H9 (cell line): ENCODE measurements at regions not wholly inside any gene's neighbourhood (a gene's known extent, or its start where the extent isn't known, plus 50 kb on each side); places are given as distances from the start of the nearest gene placed in this dataset.

Source experiments
- DNase-seq: peaks from one replicate; pipeline ENCODE4 v3.0.0-alpha.2; 2017
- H2AFZ ChIP-seq: one replicate; pipeline ENCODE4 v1.6.1; 2013; ENCODE audit warnings: mild to moderate bottlenecking, low read length, control low read depth, moderate library complexity
- H2AK5ac ChIP-seq: 2 replicates; pipeline ENCODE4 v1.6.1; 2013; ENCODE audit warnings: low read length, control low read depth, mixed read lengths; ENCODE audit not compliant: insufficient read length
- H2BK120ac ChIP-seq: one replicate; pipeline ENCODE4 v1.6.1; 2013; ENCODE audit warnings: low read depth, mild to moderate bottlenecking, low read length, control low read depth, inconsistent platforms; ENCODE audit not compliant: poor library complexity, severe bottlenecking
- H2BK12ac ChIP-seq: 2 replicates; pipeline ENCODE4 v1.6.1; 2013; ENCODE audit warnings: low read length, control low read depth, mixed read lengths, low read depth; ENCODE audit not compliant: insufficient read length
- H2BK15ac ChIP-seq: 2 replicates; pipeline ENCODE4 v1.6.1; 2013; ENCODE audit warnings: low read depth, low read length, control low read depth
- H2BK20ac ChIP-seq: one replicate; pipeline ENCODE4 v1.6.1; 2013; ENCODE audit warnings: low read depth, mild to moderate bottlenecking, low read length, control low read depth, inconsistent platforms; ENCODE audit not compliant: poor library complexity, severe bottlenecking
- H2BK5ac ChIP-seq: 2 replicates; pipeline ENCODE4 v1.6.1; 2013; ENCODE audit warnings: low read length, control low read depth, mixed read lengths; ENCODE audit not compliant: insufficient read length
- H3K14ac ChIP-seq: 2 replicates; pipeline ENCODE4 v1.6.1; 2013; ENCODE audit warnings: low read length, control low read depth; ENCODE audit not compliant: insufficient read depth
- H3K18ac ChIP-seq: 2 replicates; pipeline ENCODE4 v1.6.1; 2013; ENCODE audit warnings: low read depth, mild to moderate bottlenecking, mixed read lengths, low read length, control low read depth; ENCODE audit not compliant: insufficient read length
- H3K23ac ChIP-seq: 2 replicates; pipeline ENCODE4 v1.6.1; 2013; ENCODE audit warnings: low read length, control low read depth, mixed read lengths, low read depth; ENCODE audit not compliant: insufficient read length
- H3K23me2 ChIP-seq: 2 replicates; pipeline ENCODE4 v1.6.1; 2013; ENCODE audit warnings: low read depth, mild to moderate bottlenecking, mixed read lengths, low read length, control low read depth; ENCODE audit not compliant: insufficient read length, poor library complexity, severe bottlenecking
- H3K27ac ChIP-seq: 2 replicates; pipeline ENCODE4 v1.5.1; 2013; ENCODE audit warnings: low read length, control low read depth, mixed read lengths, low read depth; ENCODE audit not compliant: insufficient read length
- H3K27me3 ChIP-seq: 2 replicates; pipeline ENCODE4 v1.6.1; 2013; ENCODE audit warnings: low read length, control low read depth, inconsistent platforms; ENCODE audit not compliant: insufficient read depth
- H3K4ac ChIP-seq: 2 replicates; pipeline ENCODE4 v1.6.1; 2013; ENCODE audit warnings: low read depth, mild to moderate bottlenecking, control low read depth, inconsistent platforms, low read length, moderate library complexity
- H3K4me1 ChIP-seq: 2 replicates; pipeline ENCODE4 v1.6.1; 2013; ENCODE audit warnings: low read length, control low read depth, inconsistent platforms; ENCODE audit not compliant: insufficient read depth
- H3K4me2 ChIP-seq: 2 replicates; pipeline ENCODE4 v1.6.1; 2013; ENCODE audit warnings: low read length, control low read depth, mixed read lengths; ENCODE audit not compliant: insufficient read length, insufficient read depth
- H3K56ac ChIP-seq: 2 replicates; pipeline ENCODE4 v1.6.1; 2013; ENCODE audit warnings: low read depth, mild to moderate bottlenecking, mixed read lengths, low read length, control low read depth; ENCODE audit not compliant: insufficient read length
- H3K79me1 ChIP-seq: 2 replicates; pipeline ENCODE4 v1.6.1; 2013; ENCODE audit warnings: low read depth, mild to moderate bottlenecking, moderate library complexity, low read length, control low read depth, inconsistent platforms; ENCODE audit not compliant: insufficient read depth, poor library complexity, severe bottlenecking
- H3K79me2 ChIP-seq: 2 replicates; pipeline ENCODE4 v1.6.1; 2013; ENCODE audit warnings: low read length, control low read depth, inconsistent platforms; ENCODE audit not compliant: insufficient read depth
- H3K9ac ChIP-seq: 2 replicates; pipeline ENCODE4 v1.6.1; 2013; ENCODE audit warnings: low read length, control low read depth, mixed read lengths; ENCODE audit not compliant: insufficient read length; ENCODE audit errors: extremely low read depth
- H3K9me3 ChIP-seq: one replicate; pipeline ENCODE4 v1.6.1; 2013; ENCODE audit warnings: low read depth, low read length, inconsistent platforms; ENCODE audit not compliant: control insufficient read depth
- H3T11ph ChIP-seq: one replicate; pipeline ENCODE4 v1.6.1; 2013; ENCODE audit warnings: mild to moderate bottlenecking, low read length, control low read depth, inconsistent platforms
- H4K20me1 ChIP-seq: one replicate; pipeline ENCODE4 v1.6.1; 2013; ENCODE audit not compliant: control insufficient read depth, insufficient read length, insufficient read depth
- H4K5ac ChIP-seq: 2 replicates; pipeline ENCODE4 v1.6.1; 2013; ENCODE audit warnings: low read depth, mild to moderate bottlenecking, mixed read lengths, low read length, control low read depth; ENCODE audit not compliant: insufficient read length
- H4K8ac ChIP-seq: replicated peaks from 2 replicates; pipeline ENCODE4 v1.6.1; 2013; ENCODE audit warnings: low read length, control low read depth, mixed read lengths, low read depth; ENCODE audit not compliant: insufficient read length
- H4K91ac ChIP-seq: 2 replicates; pipeline ENCODE4 v1.6.1; 2013; ENCODE audit warnings: low read depth, mild to moderate bottlenecking, moderate library complexity, mixed read lengths, low read length, control low read depth; ENCODE audit not compliant: insufficient read length
- H3K27ac Mint-ChIP-seq, 3 experiments: 2 replicates in 2 of 3; 3 replicates in 1 of 3; pipeline ENCODE4 v1.8.0; 2020 to 2021; ENCODE audit warnings: mixed read lengths in 3 of 3, mild to moderate bottlenecking in 1 of 3, moderate library complexity in 1 of 3
- H3K27me3 Mint-ChIP-seq: 2 replicates; pipeline ENCODE4 v1.8.0; 2021; ENCODE audit warnings: low read depth, mild to moderate bottlenecking, moderate library complexity, mixed read lengths
- H3K36me3 Mint-ChIP-seq, 3 experiments: 2 replicates in 2 of 3; 3 replicates in 1 of 3; pipeline ENCODE4 v1.8.0; 2020 to 2021; ENCODE audit warnings: low read depth in 3 of 3, mixed read lengths in 3 of 3; ENCODE audit not compliant: insufficient read depth in 1 of 3
- H3K4me1 Mint-ChIP-seq, 2 experiments: 2 replicates each; pipeline ENCODE4 v1.8.0; 2020; ENCODE audit warnings: mixed read lengths in 2 of 2
- H3K4me3 Mint-ChIP-seq, 2 experiments: 2 replicates in 1 of 2; 3 replicates in 1 of 2; pipeline ENCODE4 v1.8.0; 2020 to 2021; ENCODE audit warnings: mild to moderate bottlenecking in 2 of 2, mixed read lengths in 2 of 2, moderate library complexity in 1 of 2
- H3K9me3 Mint-ChIP-seq, 2 experiments: 2 replicates in 1 of 2; 3 replicates in 1 of 2; pipeline ENCODE4 v1.8.0; 2020; ENCODE audit warnings: mild to moderate bottlenecking in 2 of 2, mixed read lengths in 2 of 2, moderate library complexity in 1 of 2
- WGBS: extraction: QIAGEN DNeasy Blood & Tissue Kit; methylation state at CpG from one replicate; pipeline ENCODE4 v1.1.7; 2013; ENCODE audit warnings: missing lambda C conversion rate, low lambda C conversion rate, mixed read lengths; ENCODE audit not compliant: insufficient read length; ENCODE audit errors: extremely low coverage; 5-methylcytosine and 5-hydroxymethylcytosine counted together
- TF ChIP-seq, protein P1 (sequence below): fragments of 200-600 bp; sonication (generic); conservative IDR thresholded peaks from 3 replicates; pipeline ENCODE4 v1.8.0; 2021; ENCODE audit warnings: antibody characterized with exemption, mild to moderate bottlenecking

DNA sequence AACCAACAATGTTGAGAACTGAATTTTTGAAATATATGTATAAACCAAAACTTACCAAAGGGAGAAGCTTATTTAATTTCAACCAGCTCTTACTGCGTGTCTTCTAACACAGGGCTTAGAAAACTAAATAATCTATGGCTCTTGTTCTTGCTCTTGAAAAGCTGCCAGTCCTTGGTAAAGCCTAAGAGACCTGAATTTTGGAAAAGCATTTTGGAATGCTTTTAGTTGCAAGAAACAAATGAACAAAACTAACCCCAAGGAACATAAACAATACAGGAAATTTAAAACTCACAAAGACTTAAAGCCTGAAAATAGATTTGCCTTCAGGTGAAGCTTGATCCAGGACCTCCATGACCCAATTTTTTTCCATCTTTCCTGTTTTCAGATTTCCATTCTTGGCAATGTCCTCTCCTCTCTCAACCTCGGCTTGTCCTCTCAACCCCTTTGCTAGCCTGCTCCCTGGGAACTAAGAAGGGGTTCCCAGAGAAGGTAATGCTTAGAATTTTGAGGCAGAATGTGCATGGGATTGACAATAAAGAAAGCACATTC is 169.8 kb upstream of the NCK2 start:
- no peak overlapping the region for H3K4ac ChIP-seq
- H2BK5ac ChIP-seq = no peak overlapping the region
- no peaks in the 10 kb centered on the region for H3K9me3 Mint-ChIP-seq
- no peak overlapping the region for H3K4me3 Mint-ChIP-seq
- H3K79me2 ChIP-seq = 0 out of 2 replicates have a peak, but pooled peaks cover 2% of the 10 kb centered on the region
- no peak overlapping the region for H2BK12ac ChIP-seq
- H2BK20ac ChIP-seq = no peak overlapping the region
- no peak overlapping the region for H3K27ac Mint-ChIP-seq
- no CpG with 5 or more reads among the region's 2 CpGs for WGBS
- no peaks in the 10 kb centered on the region for H3K36me3 Mint-ChIP-seq
- no peaks in the 10 kb centered on the region for H3K79me1 ChIP-seq
- H2AFZ ChIP-seq = no peak overlapping the region
- no peak for DNase-seq
- H3K14ac ChIP-seq = no peak overlapping the region
- peaks cover 6% of the 10 kb centered on the region for H3K27me3 Mint-ChIP-seq
- no peak overlapping the region for H3T11ph ChIP-seq
- H3K23me2 ChIP-seq = no peaks in the 10 kb centered on the region
- no peak overlapping the region for H2BK15ac ChIP-seq
- H3K27ac ChIP-seq = no peak overlapping the region
- no peak overlapping the region for H2AK5ac ChIP-seq
- no peak overlapping the region for H4K91ac ChIP-seq
- H3K56ac ChIP-seq = no peak overlapping the region
- H4K20me1 ChIP-seq = no peaks in the 10 kb centered on the region
- H3K4me1 Mint-ChIP-seq = peaks cover 14 to 16% of the 10 kb centered on the region in 2 experiments
- H3K27me3 ChIP-seq = no peaks in the 10 kb centered on the region
- no peak overlapping the region for H3K9ac ChIP-seq
- H3K23ac ChIP-seq = no peak overlapping the region
- no peak overlapping the region for H3K18ac ChIP-seq
- H3K4me2 ChIP-seq = no peak overlapping the region
- H2BK120ac ChIP-seq = no peak overlapping the region
- H3K4me1 ChIP-seq = no peaks in the 10 kb centered on the region; the same call in 1 of the 2 replicates
- H3K9me3 ChIP-seq = no peaks in the 10 kb centered on the region
- no peak overlapping the region for H4K8ac ChIP-seq
- no peak overlapping the region for H4K5ac ChIP-seq
- TF ChIP-seq, protein P1, sequence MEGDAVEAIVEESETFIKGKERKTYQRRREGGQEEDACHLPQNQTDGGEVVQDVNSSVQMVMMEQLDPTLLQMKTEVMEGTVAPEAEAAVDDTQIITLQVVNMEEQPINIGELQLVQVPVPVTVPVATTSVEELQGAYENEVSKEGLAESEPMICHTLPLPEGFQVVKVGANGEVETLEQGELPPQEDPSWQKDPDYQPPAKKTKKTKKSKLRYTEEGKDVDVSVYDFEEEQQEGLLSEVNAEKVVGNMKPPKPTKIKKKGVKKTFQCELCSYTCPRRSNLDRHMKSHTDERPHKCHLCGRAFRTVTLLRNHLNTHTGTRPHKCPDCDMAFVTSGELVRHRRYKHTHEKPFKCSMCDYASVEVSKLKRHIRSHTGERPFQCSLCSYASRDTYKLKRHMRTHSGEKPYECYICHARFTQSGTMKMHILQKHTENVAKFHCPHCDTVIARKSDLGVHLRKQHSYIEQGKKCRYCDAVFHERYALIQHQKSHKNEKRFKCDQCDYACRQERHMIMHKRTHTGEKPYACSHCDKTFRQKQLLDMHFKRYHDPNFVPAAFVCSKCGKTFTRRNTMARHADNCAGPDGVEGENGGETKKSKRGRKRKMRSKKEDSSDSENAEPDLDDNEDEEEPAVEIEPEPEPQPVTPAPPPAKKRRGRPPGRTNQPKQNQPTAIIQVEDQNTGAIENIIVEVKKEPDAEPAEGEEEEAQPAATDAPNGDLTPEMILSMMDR = no peak
